GM12874 (cell line): ENCODE measurements at regions not wholly inside any gene's neighbourhood (a gene's known extent, or its start where the extent isn't known, plus 50 kb on each side); places are given as distances from the start of the nearest gene placed in this dataset.

Source experiments
- TF ChIP-seq, protein P1 (sequence below): IDR thresholded peaks from 2 replicates; pipeline ENCODE4 v1.5.1; 2011; ENCODE audit warnings: low read depth, mild to moderate bottlenecking, control low read depth, low read length, moderate library complexity; ENCODE audit not compliant: insufficient read depth

DNA sequence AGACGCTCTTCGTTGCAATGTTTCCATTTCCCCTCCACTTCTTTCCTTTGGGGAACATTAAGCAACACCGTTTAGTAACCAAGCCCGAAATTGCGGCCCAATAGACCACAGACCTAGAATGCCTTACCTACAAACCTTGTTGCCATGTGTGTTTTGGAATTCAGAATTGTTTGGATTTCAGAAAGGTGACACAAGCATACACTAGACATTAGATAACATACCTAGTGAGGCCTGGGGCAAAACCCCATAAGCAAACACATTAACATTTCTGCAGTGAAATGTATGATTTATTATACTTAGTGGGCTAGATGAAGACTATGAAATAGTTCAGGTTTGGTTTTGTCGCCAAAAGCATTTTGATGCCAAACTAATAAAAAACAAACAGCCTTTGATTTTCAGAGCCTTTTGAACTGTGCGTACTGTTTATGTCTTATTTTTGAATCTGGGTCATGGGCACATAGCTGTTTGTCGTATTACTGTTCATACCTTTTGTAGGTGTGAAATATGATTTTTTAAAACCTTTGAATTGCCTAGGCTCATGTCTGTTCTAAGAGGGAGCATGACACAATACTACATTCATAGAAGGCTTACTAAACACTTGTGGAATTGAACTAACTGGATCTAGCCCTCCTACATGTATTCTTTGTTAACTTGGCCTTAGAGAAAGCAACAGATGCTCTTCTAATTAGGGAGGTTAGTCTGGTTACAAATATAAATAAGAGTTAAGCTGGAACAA lies 88.6 kb upstream of the TMEM164 start:
- TF ChIP-seq, protein P1, sequence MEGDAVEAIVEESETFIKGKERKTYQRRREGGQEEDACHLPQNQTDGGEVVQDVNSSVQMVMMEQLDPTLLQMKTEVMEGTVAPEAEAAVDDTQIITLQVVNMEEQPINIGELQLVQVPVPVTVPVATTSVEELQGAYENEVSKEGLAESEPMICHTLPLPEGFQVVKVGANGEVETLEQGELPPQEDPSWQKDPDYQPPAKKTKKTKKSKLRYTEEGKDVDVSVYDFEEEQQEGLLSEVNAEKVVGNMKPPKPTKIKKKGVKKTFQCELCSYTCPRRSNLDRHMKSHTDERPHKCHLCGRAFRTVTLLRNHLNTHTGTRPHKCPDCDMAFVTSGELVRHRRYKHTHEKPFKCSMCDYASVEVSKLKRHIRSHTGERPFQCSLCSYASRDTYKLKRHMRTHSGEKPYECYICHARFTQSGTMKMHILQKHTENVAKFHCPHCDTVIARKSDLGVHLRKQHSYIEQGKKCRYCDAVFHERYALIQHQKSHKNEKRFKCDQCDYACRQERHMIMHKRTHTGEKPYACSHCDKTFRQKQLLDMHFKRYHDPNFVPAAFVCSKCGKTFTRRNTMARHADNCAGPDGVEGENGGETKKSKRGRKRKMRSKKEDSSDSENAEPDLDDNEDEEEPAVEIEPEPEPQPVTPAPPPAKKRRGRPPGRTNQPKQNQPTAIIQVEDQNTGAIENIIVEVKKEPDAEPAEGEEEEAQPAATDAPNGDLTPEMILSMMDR, result no peak

DNA sequence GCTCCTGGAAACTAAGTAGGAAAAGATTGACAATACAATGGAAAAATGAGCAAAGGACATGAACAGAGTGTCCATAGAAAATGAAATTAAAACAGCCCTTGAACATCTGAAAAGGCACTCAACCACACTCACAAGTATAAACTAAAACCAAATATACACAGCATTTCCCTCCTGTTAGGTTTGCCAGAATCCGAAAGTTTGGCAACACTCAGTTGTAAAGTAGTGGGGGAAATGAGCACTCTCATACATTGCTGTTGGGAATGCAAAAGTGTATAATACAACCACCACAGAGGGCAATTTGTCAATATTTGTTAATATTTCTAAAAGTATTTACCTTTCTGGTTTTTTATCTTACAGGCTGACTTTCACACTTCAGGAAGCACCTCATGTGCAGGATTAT lies 84.2 kb upstream of the TMEM164 start:
- TF ChIP-seq, protein P1, result no peak

DNA sequence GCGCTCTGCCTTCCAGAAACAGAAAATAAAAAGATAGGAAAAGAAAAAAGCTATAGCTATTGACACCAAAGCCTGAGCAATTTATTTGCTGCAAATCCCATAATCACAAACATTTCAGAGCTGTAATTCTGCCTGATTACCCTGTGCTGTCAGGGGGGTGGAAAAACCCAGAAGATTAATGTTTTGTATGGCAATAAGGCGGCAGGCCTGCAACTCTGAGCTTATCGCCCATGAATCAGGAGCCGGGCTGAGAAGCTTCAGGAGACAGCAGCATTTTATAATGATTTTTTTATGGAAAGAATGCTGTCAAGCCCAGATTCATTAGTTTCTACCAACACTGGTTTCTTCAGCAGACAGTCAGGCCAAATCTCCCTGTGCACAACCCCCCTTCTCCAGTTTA lies 82.6 kb upstream of the TMEM164 start:
- TF ChIP-seq, protein P1, result no peak

DNA sequence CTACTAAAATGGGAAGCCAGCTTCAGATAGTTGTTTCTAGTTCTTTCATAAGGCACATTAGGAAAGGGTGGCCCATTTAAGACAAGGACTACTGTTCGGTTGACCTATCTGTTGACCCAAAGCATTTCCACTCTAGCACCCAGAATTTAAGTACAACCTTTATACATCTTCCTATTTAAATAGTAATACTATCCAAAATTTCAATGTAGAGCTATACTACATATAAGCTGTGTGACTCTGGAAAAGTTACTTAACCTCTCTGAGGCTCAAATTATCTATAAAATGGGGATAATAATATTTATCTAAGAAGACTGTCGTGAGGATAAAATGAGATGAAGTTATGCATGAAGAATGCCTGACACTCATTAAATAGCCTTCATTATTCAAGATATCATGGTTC lies 82.0 kb upstream of the TMEM164 start:
- TF ChIP-seq, protein P1, result no peak

DNA sequence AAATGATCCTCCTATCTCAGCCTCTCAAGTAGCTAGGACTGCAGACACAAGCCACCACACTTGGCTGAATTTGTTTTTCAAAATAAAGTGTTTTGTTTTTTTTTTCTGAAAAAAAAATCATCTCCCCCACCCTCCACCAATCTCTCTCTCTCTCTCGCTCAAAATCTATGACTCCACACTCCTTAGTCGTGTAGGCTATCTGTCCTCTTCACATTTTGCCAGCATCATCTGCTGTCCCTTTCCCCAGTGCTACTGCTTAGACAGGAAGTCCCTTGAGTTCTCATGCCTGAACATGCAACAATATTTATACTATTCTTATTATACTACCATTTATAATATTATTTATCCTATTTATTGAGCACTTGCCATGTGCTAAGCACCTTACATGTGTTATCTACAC lies 80.7 kb upstream of the TMEM164 start:
- TF ChIP-seq, protein P1, result no peak

DNA sequence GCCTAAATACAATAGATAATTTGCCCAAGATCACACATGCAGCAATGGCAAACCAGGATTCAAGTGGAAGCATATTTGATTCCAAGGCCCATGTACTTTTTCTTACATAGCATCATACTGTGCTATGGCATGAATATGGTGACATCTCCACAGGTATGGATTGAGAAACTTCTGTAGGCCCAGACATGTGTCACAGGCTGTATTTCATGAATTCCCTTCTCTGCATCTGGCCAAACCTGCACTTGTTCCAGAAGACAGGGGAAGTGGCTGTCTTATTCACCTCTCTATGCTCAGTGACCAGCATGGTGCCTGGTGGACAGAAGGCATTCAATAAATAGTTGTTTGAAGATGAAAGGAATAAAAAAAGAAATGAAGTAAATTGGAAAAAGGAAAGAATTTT lies 77.3 kb upstream of the TMEM164 start:
- TF ChIP-seq, protein P1, result no peak

DNA sequence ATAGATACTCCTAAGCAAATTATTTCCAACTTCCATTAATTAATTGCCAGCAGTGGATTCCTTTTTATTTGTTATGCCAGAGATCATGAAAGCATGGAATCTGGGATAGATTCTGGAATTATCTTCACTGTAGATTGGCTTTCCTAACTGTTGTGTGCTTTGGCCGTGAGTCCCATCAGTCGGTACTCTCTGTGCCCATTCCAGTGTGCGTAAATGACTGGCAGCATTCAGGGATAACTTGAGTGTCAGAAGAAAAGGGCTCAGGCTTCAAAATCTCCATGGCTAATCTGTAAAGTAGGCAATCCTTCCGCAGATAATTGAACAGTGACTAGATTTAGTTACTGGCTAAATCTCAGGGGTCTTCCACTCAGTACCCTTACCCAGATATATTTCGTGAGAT lies 76.8 kb upstream of the TMEM164 start:
- TF ChIP-seq, protein P1, result no peak
